H1 (cell line): ENCODE measurements at regions not wholly inside any gene's neighbourhood (a gene's known extent, or its start where the extent isn't known, plus 50 kb on each side); places are given as distances from the start of the nearest gene placed in this dataset.

Experiments used
- CTCF ChIA-PET: fragments of 300-600 bp; sonication (Branson Sonifier 250); formaldehyde crosslinking; loops from one replicate; lab custom pipeline; 2021; ENCODE audit not compliant: partially characterized antibody; lab: Charles Lee
- POLR2A ChIA-PET: fragments of 300-600 bp; sonication (Branson Sonifier 250); formaldehyde crosslinking; loops from one replicate; lab custom pipeline; 2021; ENCODE audit warnings: inconsistent platforms; ENCODE audit not compliant: partially characterized antibody; lab: Charles Lee
- DNase-seq, 2 experiments: peaks; one replicate each; pipeline versions ENCODE4 v3.0.0 to v3.0.0-alpha.2; 2010 to 2022; ENCODE audit warnings: low spot score in 2 of 2, low read depth in 1 of 2, mixed read lengths in 1 of 2
- FAIRE-seq: peaks from 2 replicates; lab custom pipeline; 2011; peaks lifted over from hg19 to GRCh38; lab: Jason Lieb, UNC
- H2AFZ ChIP-seq: 2 replicates; pipeline ENCODE4 v1.8.1; 2012; ENCODE audit warnings: low read length, inconsistent platforms
- H2AK5ac ChIP-seq: 2 replicates; pipeline ENCODE4 v1.6.1; 2013; ENCODE audit warnings: low read depth, low read length
- H2BK120ac ChIP-seq: replicated peaks from 2 replicates; pipeline ENCODE3; 2013; ENCODE audit warnings: low read depth, low read length, inconsistent platforms
- H2BK12ac ChIP-seq: 2 replicates; pipeline ENCODE4 v1.6.1; 2013; ENCODE audit warnings: low read depth, low read length
- H2BK15ac ChIP-seq: 2 replicates; pipeline ENCODE4 v1.6.1; 2013; ENCODE audit warnings: low read length
- H2BK20ac ChIP-seq: 2 replicates; pipeline ENCODE4 v1.6.1; 2013; ENCODE audit warnings: low read length
- H2BK5ac ChIP-seq: 2 replicates; pipeline ENCODE4 v1.6.1; 2013; ENCODE audit warnings: low read depth, low read length
- H3K14ac ChIP-seq: 2 replicates; pipeline ENCODE4 v1.6.1; 2013; ENCODE audit warnings: inconsistent platforms; ENCODE audit not compliant: insufficient read length
- H3K18ac ChIP-seq: 2 replicates; pipeline ENCODE4 v1.6.1; 2013; ENCODE audit warnings: low read length; ENCODE audit errors: extremely low read depth
- H3K23ac ChIP-seq: 2 replicates; pipeline ENCODE4 v1.6.1; 2013; ENCODE audit warnings: inconsistent platforms; ENCODE audit not compliant: insufficient read length
- H3K23me2 ChIP-seq: 2 replicates; pipeline ENCODE4 v1.6.1; 2013; ENCODE audit warnings: low read depth, low read length
- H3K27ac ChIP-seq: 2 replicates; pipeline ENCODE4 v1.6.1; 2011; ENCODE audit warnings: low read depth, low read length, inconsistent platforms
- H3K27me3 ChIP-seq, 4 experiments: replicated peaks in 1 of 4; 1 replicate in 1 of 4; 2 replicates in 3 of 4; pipeline versions ENCODE4 v1.6.1 to v1.8.1; 2011 to 2013; ENCODE audit warnings: low read length in 3 of 4, mild to moderate bottlenecking in 3 of 4, inconsistent platforms in 2 of 4, mixed read lengths in 2 of 4, moderate library complexity in 1 of 4; ENCODE audit not compliant: control insufficient read depth in 3 of 4, insufficient read depth in 3 of 4; ENCODE audit errors: extremely low read depth in 1 of 4
- H3K36me3 ChIP-seq, 4 experiments: 2 replicates each; pipeline versions ENCODE4 v1.6.1 to v1.8.1; 2011 to 2013; ENCODE audit warnings: mild to moderate bottlenecking in 4 of 4, low read length in 3 of 4, moderate library complexity in 2 of 4, control low read depth in 1 of 4, inconsistent platforms in 1 of 4; ENCODE audit not compliant: insufficient read depth in 4 of 4, control insufficient read depth in 2 of 4
- H3K4ac ChIP-seq: replicated peaks from 2 replicates; pipeline ENCODE3; 2013; ENCODE audit warnings: low read length, low read depth, mixed read lengths, inconsistent platforms; ENCODE audit not compliant: insufficient read length
- H3K4me1 ChIP-seq, 4 experiments: replicated peaks in 1 of 4; 1 replicate in 1 of 4; 2 replicates in 3 of 4; pipeline versions ENCODE4 v1.6.1 to v1.8.1; 2011 to 2013; ENCODE audit warnings: low read length in 3 of 4, inconsistent platforms in 2 of 4, mixed read lengths in 1 of 4; ENCODE audit not compliant: insufficient read depth in 4 of 4, control insufficient read depth in 3 of 4
- H3K4me2 ChIP-seq, 2 experiments: 2 replicates each; pipeline versions ENCODE4 v1.6.1 to v1.8.1; 2011 to 2013; ENCODE audit warnings: low read depth in 2 of 2, low read length in 2 of 2, control low read depth in 1 of 2, inconsistent platforms in 1 of 2, mild to moderate bottlenecking in 1 of 2; ENCODE audit not compliant: insufficient read depth in 1 of 2
- H3K4me3 ChIP-seq, 4 experiments: fragments of 200-600, 300-600 bp in 1 of 4; sonication (generic), shearing (Covaris generic), sonication (Bioruptor Twin) in 1 of 4; 2 replicates each; pipeline versions ENCODE4 v1.5.1 to v1.8.1; 2011 to 2016; ENCODE audit warnings: low read length in 4 of 4, low read depth in 3 of 4, control low read depth in 2 of 4, inconsistent platforms in 2 of 4, mild to moderate bottlenecking in 2 of 4, mixed read lengths in 1 of 4, moderate library complexity in 1 of 4; ENCODE audit not compliant: insufficient read depth in 2 of 4; ENCODE audit errors: extremely low read depth in 1 of 4
- H3K56ac ChIP-seq: replicated peaks from 2 replicates; pipeline ENCODE3; 2013; ENCODE audit warnings: low read depth, mild to moderate bottlenecking, mixed read lengths, low read length, inconsistent platforms; ENCODE audit not compliant: insufficient read length
- H3K79me1 ChIP-seq: 2 replicates; pipeline ENCODE4 v1.6.1; 2013; ENCODE audit warnings: low read depth, low read length, control low read depth
- H3K79me2 ChIP-seq, 2 experiments: 2 replicates each; pipeline versions ENCODE4 v1.6.1 to v1.8.1; 2012 to 2013; ENCODE audit warnings: low read length in 2 of 2, mild to moderate bottlenecking in 2 of 2, inconsistent platforms in 1 of 2; ENCODE audit not compliant: insufficient read depth in 2 of 2, control insufficient read depth in 1 of 2
- H3K9ac ChIP-seq, 4 experiments: replicated peaks in 1 of 4; 1 replicate in 1 of 4; 2 replicates in 3 of 4; pipeline versions ENCODE4 v1.6.1 to v1.8.1; 2011 to 2013; ENCODE audit warnings: low read depth in 3 of 4, low read length in 3 of 4, control low read depth in 2 of 4, mild to moderate bottlenecking in 2 of 4, moderate library complexity in 2 of 4, inconsistent platforms in 1 of 4; ENCODE audit errors: extremely low read depth in 1 of 4
- H3K9me3 ChIP-seq, 2 experiments: 2 replicates each; pipeline versions ENCODE4 v1.6.1 to v1.8.1; 2012 to 2013; ENCODE audit warnings: mild to moderate bottlenecking in 2 of 2, moderate library complexity in 2 of 2, control low read depth in 1 of 2, inconsistent platforms in 1 of 2, low read depth in 1 of 2, low read length in 1 of 2, mixed read lengths in 1 of 2; ENCODE audit not compliant: insufficient read depth in 2 of 2
- H4K20me1 ChIP-seq, 2 experiments: replicated peaks in 1 of 2; 2 replicates each; pipeline versions ENCODE3 to v1.8.1; 2011 to 2013; ENCODE audit warnings: inconsistent platforms in 2 of 2, low read length in 2 of 2, mild to moderate bottlenecking in 1 of 2; ENCODE audit not compliant: insufficient read depth in 2 of 2, control insufficient read depth in 1 of 2
- H4K5ac ChIP-seq: 2 replicates; pipeline ENCODE4 v1.6.1; 2013; ENCODE audit warnings: low read length, low read depth, mixed read lengths, inconsistent platforms; ENCODE audit not compliant: insufficient read length
- H4K8ac ChIP-seq: 2 replicates; pipeline ENCODE4 v1.8.0; 2013; ENCODE audit warnings: mild to moderate bottlenecking, moderate library complexity, low read length, inconsistent platforms; ENCODE audit not compliant: insufficient read depth; ENCODE audit errors: extremely low read depth
- H4K91ac ChIP-seq: replicated peaks from 2 replicates; pipeline ENCODE3; 2013; ENCODE audit warnings: low read length, mixed read lengths, inconsistent platforms; ENCODE audit not compliant: insufficient read length
- CHD2 ChIP-seq: IDR thresholded peaks from 2 replicates; pipeline ENCODE4 v1.6.1; 2012; ENCODE audit warnings: low read length, improper control_type of control experiment
- PHF8 ChIP-seq: fragments of 200-600 bp; sonication (generic); conservative IDR thresholded peaks from 2 replicates; pipeline ENCODE4 v1.7.1; 2012; ENCODE audit warnings: low read depth, mild to moderate bottlenecking, inconsistent platforms, low read length, moderate library complexity
- SIN3A ChIP-seq, 2 experiments: IDR thresholded peaks in 1 of 2; conservative IDR thresholded peaks in 1 of 2; 2 replicates each; pipeline ENCODE4 v1.6.1; 2011 to 2012; ENCODE audit warnings: low read length in 2 of 2, improper control_type of control experiment in 1 of 2, low read depth in 1 of 2, mild to moderate bottlenecking in 1 of 2
- SIX5 ChIP-seq: IDR thresholded peaks from 2 replicates; pipeline ENCODE4 v1.6.1; 2011; ENCODE audit warnings: mild to moderate bottlenecking, low read depth, low read length
- SP1 ChIP-seq: IDR thresholded peaks from 2 replicates; pipeline ENCODE4 v1.6.1; 2011; ENCODE audit warnings: low read depth, low read length
- TAF7 ChIP-seq: optimal IDR thresholded peaks from 2 replicates; pipeline ENCODE3; 2011; ENCODE audit warnings: low read depth, mild to moderate bottlenecking, inconsistent platforms, low read length, moderate library complexity, borderline replicate concordance
- TCF12 ChIP-seq: IDR thresholded peaks from 2 replicates; pipeline ENCODE4 v1.6.1; 2011; ENCODE audit warnings: low read depth, mild to moderate bottlenecking, low read length
- WGBS, 2 experiments: shearing (Covaris generic) in 1 of 2; methylation state at CpG; one replicate each; pipeline versions ENCODE4 v1.1.6 to v1.1.7; 2013 to 2015; ENCODE audit warnings: low lambda C conversion rate in 2 of 2, mixed read lengths in 2 of 2, inconsistent platforms in 1 of 2, low coverage in 1 of 2, missing lambda C conversion rate in 1 of 2; ENCODE audit not compliant: insufficient replicate concordance in 2 of 2, insufficient coverage in 1 of 2, insufficient read length in 1 of 2; ENCODE audit errors: extremely low coverage in 1 of 2, missing lambda C conversion rate in 1 of 2; 5-methylcytosine and 5-hydroxymethylcytosine counted together
- TF ChIP-seq, protein P1 (sequence below), 3 experiments: IDR thresholded peaks; 1 replicate in 2 of 3; 2 replicates in 1 of 3; pipeline versions ENCODE4 v1.5.1 to v1.6.1; 2011; ENCODE audit warnings: low read length in 3 of 3, mild to moderate bottlenecking in 3 of 3, inconsistent platforms in 2 of 3, low read depth in 1 of 3, moderate library complexity in 1 of 3; ENCODE audit not compliant: insufficient read depth in 1 of 3; ENCODE audit errors: control extremely low read depth in 1 of 3
- TF ChIP-seq, protein P2 (sequence below): IDR thresholded peaks from 2 replicates; pipeline ENCODE4 v1.6.1; 2012; ENCODE audit warnings: inconsistent platforms

DNA sequence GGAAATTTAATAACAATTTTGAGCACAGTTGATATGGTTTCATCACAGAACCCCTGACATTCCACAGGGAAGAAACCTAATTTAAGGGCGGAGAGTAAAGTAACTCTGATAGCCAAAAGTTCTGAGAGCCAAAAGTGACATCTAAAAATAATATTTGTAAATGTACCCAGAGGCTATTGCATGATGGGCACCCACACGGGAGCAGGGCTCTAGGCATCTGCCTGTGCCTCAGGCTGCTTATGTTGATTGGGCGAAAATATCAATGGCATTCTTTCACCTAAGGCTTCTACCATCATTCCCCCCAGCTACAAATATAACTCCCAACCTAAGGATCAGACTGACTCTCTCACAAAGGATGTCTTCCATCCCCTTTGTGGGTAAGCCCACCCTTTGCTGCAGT, 54.1 kb upstream of the PTPRM start:
- POLR2A ChIA-PET, result interaction anchor here (1.0 kb wide), 1 partner anchor 11 kb away, joined by 3 read pairs; no protein-coding TSS in a partner anchor
- Histone ChIP-seq H3K56ac (no peak overlapping the region), H3K4ac (no peak overlapping the region), H3K4me1 (peaks cover 0 to 23% (median 8%) of the 10 kb centered on the region in 4 experiments; a peak in 5 of 7 replicates), H3K27me3 (no peaks in the 10 kb centered on the region; a peak in 1 of 7 replicates), H4K8ac (no peak overlapping the region), H2BK120ac (no peak overlapping the region), H3K9me3 (no peaks in the 10 kb centered on the region), H3K14ac (no peak overlapping the region), H2AFZ (no peak overlapping the region), H3K27ac (no peak overlapping the region), H2BK12ac (no peak overlapping the region), H3K23ac (no peak overlapping the region), H3K4me3 (no peak overlapping the region), H3K18ac (no peak overlapping the region), H3K23me2 (0 out of 2 replicates have a peak, but pooled peaks cover 2% of the 10 kb centered on the region), H2BK15ac (no peak overlapping the region), H4K5ac (no peak overlapping the region), H2BK20ac (no peak overlapping the region), H3K4me2 (no peak overlapping the region), H3K79me1 (no peaks in the 10 kb centered on the region), H3K9ac (no peak overlapping the region), H2AK5ac (no peak overlapping the region), H2BK5ac (no peak overlapping the region), H4K91ac (no peak overlapping the region), H3K79me2 (no peaks in the 10 kb centered on the region), H4K20me1 (no peaks in the 10 kb centered on the region), H3K36me3 (no peaks in the 10 kb centered on the region)
- 95% methylated on average over 3 of the region's 3 CpGs; no CpG with 5 or more reads in 1 of the 2 experiments for WGBS, 2 experiments
- DNase-seq, result no peak
- FAIRE-seq, result no peak
- TF ChIP-seq SIX5 (no peak), TCF12 (no peak), TAF7 (no peak), PHF8 (no peak), CHD2 (no peak), SP1 (no peak), SIN3A (conservative IDR thresholded peaks at IDR 0.05 in 1 of 2, IDR thresholded peaks at IDR 0.05 in 1 of 2; ENCODE audit: low read depth in 1 of 2, low read length in 2 of 2) (no peak)
- TF ChIP-seq, protein P1, sequence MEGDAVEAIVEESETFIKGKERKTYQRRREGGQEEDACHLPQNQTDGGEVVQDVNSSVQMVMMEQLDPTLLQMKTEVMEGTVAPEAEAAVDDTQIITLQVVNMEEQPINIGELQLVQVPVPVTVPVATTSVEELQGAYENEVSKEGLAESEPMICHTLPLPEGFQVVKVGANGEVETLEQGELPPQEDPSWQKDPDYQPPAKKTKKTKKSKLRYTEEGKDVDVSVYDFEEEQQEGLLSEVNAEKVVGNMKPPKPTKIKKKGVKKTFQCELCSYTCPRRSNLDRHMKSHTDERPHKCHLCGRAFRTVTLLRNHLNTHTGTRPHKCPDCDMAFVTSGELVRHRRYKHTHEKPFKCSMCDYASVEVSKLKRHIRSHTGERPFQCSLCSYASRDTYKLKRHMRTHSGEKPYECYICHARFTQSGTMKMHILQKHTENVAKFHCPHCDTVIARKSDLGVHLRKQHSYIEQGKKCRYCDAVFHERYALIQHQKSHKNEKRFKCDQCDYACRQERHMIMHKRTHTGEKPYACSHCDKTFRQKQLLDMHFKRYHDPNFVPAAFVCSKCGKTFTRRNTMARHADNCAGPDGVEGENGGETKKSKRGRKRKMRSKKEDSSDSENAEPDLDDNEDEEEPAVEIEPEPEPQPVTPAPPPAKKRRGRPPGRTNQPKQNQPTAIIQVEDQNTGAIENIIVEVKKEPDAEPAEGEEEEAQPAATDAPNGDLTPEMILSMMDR (IDR thresholded peaks at IDR 0.05; ENCODE audit: control extremely low read depth in 1 of 3, insufficient read depth in 1 of 3, low read depth in 1 of 3, low read length in 3 of 3), result no peak
- TF ChIP-seq, protein P2, sequence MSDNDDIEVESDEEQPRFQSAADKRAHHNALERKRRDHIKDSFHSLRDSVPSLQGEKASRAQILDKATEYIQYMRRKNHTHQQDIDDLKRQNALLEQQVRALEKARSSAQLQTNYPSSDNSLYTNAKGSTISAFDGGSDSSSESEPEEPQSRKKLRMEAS, result no peak
- CTCF ChIA-PET, result interaction anchor here (0.7 to 2.1 kb wide), 3 partner anchors 9 to 53 kb away, joined by 3 to 6 read pairs (median 3); no protein-coding TSS in a partner anchor
